KMS-11 (cell line): ENCODE measurements at regions not wholly inside any gene's neighbourhood (a gene's known extent, or its start where the extent isn't known, plus 50 kb on each side); places are given as distances from the start of the nearest gene placed in this dataset.

Experiments
- H2AFZ ChIP-seq: fragments of 200-600 bp; sonication (generic); 2 replicates; pipeline ENCODE4 v1.6.1; 2016; ENCODE audit warnings: antibody characterized with exemption, mixed run types, low read depth
- H3K27ac ChIP-seq: fragments of 200-600 bp; sonication (generic); 2 replicates; pipeline ENCODE4 v1.6.1; 2016; ENCODE audit warnings: mild to moderate bottlenecking, mixed run types
- H3K27me3 ChIP-seq: fragments of 200-600 bp; sonication (generic); 2 replicates; pipeline ENCODE4 v1.6.1; 2017; ENCODE audit warnings: mild to moderate bottlenecking, low read depth, mixed run types, moderate library complexity; ENCODE audit not compliant: insufficient read depth
- H3K36me3 ChIP-seq: fragments of 200-600 bp; sonication (generic); 2 replicates; pipeline ENCODE4 v1.6.1; 2017; ENCODE audit warnings: mild to moderate bottlenecking, mixed run types; ENCODE audit not compliant: insufficient read depth
- H3K4me1 ChIP-seq: fragments of 200-600 bp; sonication (generic); 2 replicates; pipeline ENCODE4 v1.6.1; 2016; ENCODE audit warnings: mild to moderate bottlenecking, low read depth, mixed run types; ENCODE audit not compliant: poor library complexity, severe bottlenecking
- H3K4me2 ChIP-seq: fragments of 200-600 bp; sonication (generic); 2 replicates; pipeline ENCODE4 v1.7.0; 2016; ENCODE audit warnings: mild to moderate bottlenecking, mixed run types
- H3K4me3 ChIP-seq: fragments of 200-600 bp; sonication (generic); IDR thresholded peaks from 2 replicates; pipeline ENCODE4 v1.6.1; 2017; ENCODE audit warnings: low read depth, low read length, mixed read lengths; ENCODE audit not compliant: insufficient read depth
- H3K79me2 ChIP-seq: fragments of 200-600 bp; sonication (generic); 2 replicates; pipeline ENCODE4 v1.6.1; 2016; ENCODE audit warnings: low read depth, mixed run types; ENCODE audit not compliant: insufficient read depth
- H3K9ac ChIP-seq: fragments of 200-600 bp; sonication (generic); 2 replicates; pipeline ENCODE4 v1.6.1; 2016; ENCODE audit warnings: mild to moderate bottlenecking, mixed run types
- H4K20me1 ChIP-seq: fragments of 200-600 bp; sonication (generic); 2 replicates; pipeline ENCODE4 v1.6.1; 2016; ENCODE audit warnings: mild to moderate bottlenecking, mixed run types; ENCODE audit not compliant: insufficient read depth
- CTCF ChIP-seq: fragments of 200-600 bp; sonication (generic); conservative IDR thresholded peaks from 2 replicates; pipeline ENCODE4 v1.6.1; 2017; ENCODE audit warnings: low read depth, mild to moderate bottlenecking, antibody characterized with exemption, low read length, moderate library complexity, mixed read lengths

- Histone ChIP-seq H3K4me1 (no peaks in the 10 kb centered on the region), H3K4me2 (no peak overlapping the region), H3K36me3 (no peaks in the 10 kb centered on the region), H3K27ac (no peak overlapping the region), H3K79me2 (no peaks in the 10 kb centered on the region), H4K20me1 (no peaks in the 10 kb centered on the region), H3K9ac (no peak overlapping the region), H3K27me3 (no peaks in the 10 kb centered on the region), H3K4me3 (no peak overlapping the region), H2AFZ (no peak overlapping the region)
- no peak for TF ChIP-seq CTCF
Observed at GRCh38 chr4:159747983-159748382, 645.1 kb downstream of the RAPGEF2 start.

GRCh38 chr4:159748834-159749444 is 646.1 kb downstream of the RAPGEF2 start:
- no peaks in the 10 kb centered on the region for H4K20me1 ChIP-seq
- no peak overlapping the region for H3K4me3 ChIP-seq
- H2AFZ ChIP-seq, result no peak overlapping the region
- H3K4me1 ChIP-seq, result no peaks in the 10 kb centered on the region
- no peak for TF ChIP-seq CTCF
- H3K4me2 ChIP-seq, result no peak overlapping the region
- H3K79me2 ChIP-seq, result no peaks in the 10 kb centered on the region
- no peak overlapping the region for H3K9ac ChIP-seq
- H3K27me3 ChIP-seq, result no peaks in the 10 kb centered on the region
- no peaks in the 10 kb centered on the region for H3K36me3 ChIP-seq
- H3K27ac ChIP-seq, result no peak overlapping the region

GRCh38 chr4:159757499-159757898 is 654.6 kb downstream of the RAPGEF2 start:
- H2AFZ ChIP-seq, result no peak overlapping the region
- H3K4me2 ChIP-seq, result no peak overlapping the region
- H3K36me3 ChIP-seq, result no peaks in the 10 kb centered on the region
- H3K9ac ChIP-seq, result no peak overlapping the region
- no peak overlapping the region for H3K27ac ChIP-seq
- H4K20me1 ChIP-seq, result no peaks in the 10 kb centered on the region
- no peaks in the 10 kb centered on the region for H3K27me3 ChIP-seq
- H3K4me3 ChIP-seq, result no peak overlapping the region
- no peaks in the 10 kb centered on the region for H3K79me2 ChIP-seq
- H3K4me1 ChIP-seq, result no peaks in the 10 kb centered on the region
- TF ChIP-seq CTCF, result no peak

- Histone ChIP-seq H3K36me3 (no peaks in the 10 kb centered on the region), H3K27ac (no peak overlapping the region), H2AFZ (no peak overlapping the region), H3K27me3 (no peaks in the 10 kb centered on the region), H3K4me1 (no peaks in the 10 kb centered on the region), H3K79me2 (no peaks in the 10 kb centered on the region), H3K4me3 (no peak overlapping the region), H3K9ac (no peak overlapping the region), H4K20me1 (no peaks in the 10 kb centered on the region), H3K4me2 (no peak overlapping the region)
- no peak for TF ChIP-seq CTCF
Observed at GRCh38 chr4:159758061-159758460, 655.2 kb downstream of the RAPGEF2 start.
